UCSD-AML1 (cell line): ENCODE measurements at regions not wholly inside any gene's neighbourhood (a gene's known extent, or its start where the extent isn't known, plus 50 kb on each side); places are given as distances from the start of the nearest gene placed in this dataset.
A peak's percentile ranks its signal among the peaks of the same experiment; 100 is the strongest.

Experiments used
- DNase-seq: peaks from one replicate; lab custom pipeline; 2025; ENCODE audit not compliant: unreplicated experiment; lab: John Stamatoyannopoulos, UW

- DNase-seq, result no peak
Observed at GRCh38 chr3:110193074-110193473, 855.7 kb upstream of the DPPA4 start.

GRCh38 chr3:110198717-110199587 lies 861.6 kb upstream of the DPPA4 start:
- peak; percentile 6 for DNase-seq

GRCh38 chr3:110199588-110199943 lies 862.2 kb upstream of the DPPA4 start:
- DNase-seq, result no peak

- no peak for DNase-seq
Observed at GRCh38 chr3:110210086-110210660, 861.4 kb upstream of the NECTIN3 start.

GRCh38 chr3:110226645-110227044 lies 845.0 kb upstream of the NECTIN3 start:
- DNase-seq, result no peak

- no peak for DNase-seq
Observed at GRCh38 chr3:110227991-110228390, 843.6 kb upstream of the NECTIN3 start.

GRCh38 chr3:110234831-110235230 lies 836.8 kb upstream of the NECTIN3 start:
- DNase-seq, result no peak

GRCh38 chr3:110236976-110237610 lies 834.5 kb upstream of the NECTIN3 start:
- DNase-seq, result no peak

- no peak for DNase-seq
Observed at GRCh38 chr3:110243081-110243480, 828.5 kb upstream of the NECTIN3 start.

GRCh38 chr3:110246796-110247376 lies 824.7 kb upstream of the NECTIN3 start:
- DNase-seq, result no peak

GRCh38 chr3:110248666-110249065 lies 823.0 kb upstream of the NECTIN3 start:
- DNase-seq, result no peak

- DNase-seq, result no peak
Observed at GRCh38 chr3:110253794-110254193, 817.8 kb upstream of the NECTIN3 start.

- DNase-seq, result no peak
Observed at GRCh38 chr3:110254591-110254990, 817.0 kb upstream of the NECTIN3 start.

- DNase-seq, result no peak
Observed at GRCh38 chr3:110261141-110261540, 810.5 kb upstream of the NECTIN3 start.

- no peak for DNase-seq
Observed at GRCh38 chr3:110262896-110263295, 808.7 kb upstream of the NECTIN3 start.

- no peak for DNase-seq
Observed at GRCh38 chr3:110265302-110265701, 806.3 kb upstream of the NECTIN3 start.

GRCh38 chr3:110267304-110267845 lies 804.2 kb upstream of the NECTIN3 start:
- DNase-seq, result no peak

GRCh38 chr3:110272525-110272924 lies 799.1 kb upstream of the NECTIN3 start:
- DNase-seq, result no peak

- DNase-seq, result no peak
Observed at GRCh38 chr3:110291886-110292501, 779.6 kb upstream of the NECTIN3 start.

- no peak for DNase-seq
Observed at GRCh38 chr3:110293660-110294059, 778.0 kb upstream of the NECTIN3 start.

GRCh38 chr3:110296885-110297284 lies 774.7 kb upstream of the NECTIN3 start:
- no peak for DNase-seq
